ENCODE measurements at regions not wholly inside any gene's neighbourhood (a gene's known extent, or its start where the extent isn't known, plus 50 kb on each side); places are given as distances from the start of the nearest gene placed in this dataset.

DNA sequence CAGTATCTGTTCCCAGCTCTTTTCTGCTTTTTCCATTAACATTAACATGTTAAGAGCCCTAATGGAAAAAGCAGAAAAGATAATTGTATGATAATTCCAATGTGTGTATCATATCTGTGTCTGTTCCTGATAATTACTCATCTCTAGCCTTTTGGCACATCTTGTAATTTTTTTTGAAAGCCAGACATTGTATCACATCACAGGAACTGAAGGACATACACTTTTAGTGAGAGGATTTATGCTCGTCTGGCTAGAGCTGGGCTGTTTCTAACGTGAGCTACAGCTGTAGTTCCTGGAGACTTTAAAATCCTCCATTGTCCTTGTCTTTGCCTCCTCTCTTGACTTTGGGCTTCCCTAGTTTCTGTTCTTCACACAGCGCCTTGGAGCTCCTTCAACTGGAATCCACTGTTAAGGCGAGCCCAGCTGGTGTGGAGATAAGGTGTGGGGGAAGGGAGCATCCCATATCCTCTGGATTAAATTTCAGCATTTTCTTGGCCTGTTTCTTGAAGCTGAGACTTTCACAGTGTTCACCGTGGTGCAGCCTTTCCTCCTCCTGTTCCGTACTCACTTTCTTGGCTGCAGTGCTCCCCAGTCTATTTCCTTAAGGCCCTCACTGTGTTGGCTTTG, 211.5 kb downstream of the GALR1 start:
- H3K4me1 ChIP-seq: no peaks in the 10 kb centered on the region
- peaks cover 6% of the 10 kb centered on the region for H3K27me3 ChIP-seq (ENCODE audit: low read depth)
- no peak overlapping the region for H3K27ac ChIP-seq
- no peaks in the 10 kb centered on the region for H3K36me3 ChIP-seq
- no peak for DNase-seq
- no peak overlapping the region for H3K4me3 ChIP-seq
- TF ChIP-seq, protein P1, sequence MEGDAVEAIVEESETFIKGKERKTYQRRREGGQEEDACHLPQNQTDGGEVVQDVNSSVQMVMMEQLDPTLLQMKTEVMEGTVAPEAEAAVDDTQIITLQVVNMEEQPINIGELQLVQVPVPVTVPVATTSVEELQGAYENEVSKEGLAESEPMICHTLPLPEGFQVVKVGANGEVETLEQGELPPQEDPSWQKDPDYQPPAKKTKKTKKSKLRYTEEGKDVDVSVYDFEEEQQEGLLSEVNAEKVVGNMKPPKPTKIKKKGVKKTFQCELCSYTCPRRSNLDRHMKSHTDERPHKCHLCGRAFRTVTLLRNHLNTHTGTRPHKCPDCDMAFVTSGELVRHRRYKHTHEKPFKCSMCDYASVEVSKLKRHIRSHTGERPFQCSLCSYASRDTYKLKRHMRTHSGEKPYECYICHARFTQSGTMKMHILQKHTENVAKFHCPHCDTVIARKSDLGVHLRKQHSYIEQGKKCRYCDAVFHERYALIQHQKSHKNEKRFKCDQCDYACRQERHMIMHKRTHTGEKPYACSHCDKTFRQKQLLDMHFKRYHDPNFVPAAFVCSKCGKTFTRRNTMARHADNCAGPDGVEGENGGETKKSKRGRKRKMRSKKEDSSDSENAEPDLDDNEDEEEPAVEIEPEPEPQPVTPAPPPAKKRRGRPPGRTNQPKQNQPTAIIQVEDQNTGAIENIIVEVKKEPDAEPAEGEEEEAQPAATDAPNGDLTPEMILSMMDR (IDR thresholded peaks at IDR 0.05): no peak
- intact Hi-C loops (cut with DNase I): no loop called here
- ATAC-seq: no peak
- H3K9me3 ChIP-seq: no peaks in the 10 kb centered on the region

DNA sequence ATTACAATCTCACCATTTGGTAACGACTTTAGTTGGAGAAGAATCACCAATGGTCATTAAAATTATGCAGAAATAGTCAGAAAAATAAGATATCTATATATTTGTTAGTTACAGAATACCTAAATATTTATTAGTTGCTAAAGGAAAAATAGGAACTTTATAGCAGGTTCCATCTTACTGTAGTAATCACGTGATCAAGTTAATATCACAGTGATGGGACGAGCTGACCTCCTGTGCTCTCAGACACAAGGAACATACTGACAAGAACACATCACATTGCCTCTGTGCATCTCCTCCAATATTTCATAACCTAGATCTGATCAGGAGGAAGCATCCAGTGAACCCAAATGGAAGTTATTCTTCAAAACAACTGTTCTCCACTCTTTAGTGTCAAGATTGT, 215.3 kb downstream of the GALR1 start:
- intact Hi-C loops (cut with DNase I): no loop called here
- DNase-seq (no peak), ATAC-seq (no peak)
- no peaks in the 10 kb centered on the region for H3K4me1 ChIP-seq
- no peak overlapping the region for H3K4me3 ChIP-seq
- no peaks in the 10 kb centered on the region for H3K36me3 ChIP-seq
- H3K27me3 ChIP-seq (ENCODE audit: low read depth): peaks cover 6% of the 10 kb centered on the region
- H3K27ac ChIP-seq: no peak overlapping the region
- no peaks in the 10 kb centered on the region for H3K9me3 ChIP-seq
- TF ChIP-seq, protein P1 (IDR thresholded peaks at IDR 0.05): no peak

DNA sequence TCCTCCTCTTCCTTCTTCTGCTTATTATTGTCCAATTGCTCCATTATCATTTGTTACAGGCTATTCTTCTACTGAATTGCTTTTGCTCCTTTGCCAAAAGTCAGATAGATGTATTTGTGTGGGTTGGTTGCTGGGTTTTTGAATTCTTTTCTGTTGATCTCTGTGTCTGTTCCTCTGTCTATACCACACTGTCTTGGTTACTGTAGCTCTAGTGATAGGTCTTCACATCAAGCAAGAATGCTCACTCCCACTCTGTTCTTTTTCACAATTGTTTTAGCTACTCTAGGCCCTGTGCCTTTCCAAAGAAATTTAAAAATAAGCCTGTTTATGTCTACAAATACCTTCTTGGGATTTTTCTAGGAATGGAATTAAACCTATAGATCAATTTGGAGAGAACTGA, 217.2 kb downstream of the GALR1 start:
- TF ChIP-seq, protein P1 (IDR thresholded peaks at IDR 0.05): no peak
- ATAC-seq (no peak), DNase-seq (no peak)
- Histone ChIP-seq H3K4me1 (no peaks in the 10 kb centered on the region), H3K36me3 (no peaks in the 10 kb centered on the region), H3K4me3 (no peak overlapping the region), H3K27me3 (ENCODE audit: low read depth) (peaks cover 6% of the 10 kb centered on the region), H3K27ac (no peak overlapping the region), H3K9me3 (no peaks in the 10 kb centered on the region)
- intact Hi-C loops (cut with DNase I): no loop called here

DNA sequence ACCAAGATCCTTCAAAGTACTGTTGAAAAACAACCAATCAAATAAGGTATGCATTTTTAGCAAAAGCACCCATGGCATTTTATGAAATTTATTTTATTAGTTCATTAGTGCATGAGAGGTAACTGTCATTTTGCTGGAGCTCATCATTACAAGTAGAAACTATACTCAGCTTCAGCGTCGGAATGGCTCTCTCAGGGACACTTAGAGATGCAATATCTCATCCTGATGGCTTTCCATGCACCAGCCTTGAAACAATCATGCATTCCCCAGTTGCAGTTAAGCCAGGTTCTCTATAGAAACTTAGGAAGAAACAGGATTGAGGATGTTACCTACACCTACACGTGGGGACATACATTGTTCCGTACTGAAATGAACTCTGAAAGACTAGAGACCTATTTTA, 219.5 kb downstream of the GALR1 start:
- Histone ChIP-seq H3K9me3 (no peaks in the 10 kb centered on the region), H3K27me3 (ENCODE audit: low read depth) (no peaks in the 10 kb centered on the region), H3K27ac (no peak overlapping the region), H3K36me3 (no peaks in the 10 kb centered on the region), H3K4me3 (no peak overlapping the region), H3K4me1 (no peaks in the 10 kb centered on the region)
- DNase-seq (no peak), ATAC-seq (no peak)
- TF ChIP-seq, protein P1 (IDR thresholded peaks at IDR 0.05): no peak
- intact Hi-C loops (cut with DNase I): no loop called here

DNA sequence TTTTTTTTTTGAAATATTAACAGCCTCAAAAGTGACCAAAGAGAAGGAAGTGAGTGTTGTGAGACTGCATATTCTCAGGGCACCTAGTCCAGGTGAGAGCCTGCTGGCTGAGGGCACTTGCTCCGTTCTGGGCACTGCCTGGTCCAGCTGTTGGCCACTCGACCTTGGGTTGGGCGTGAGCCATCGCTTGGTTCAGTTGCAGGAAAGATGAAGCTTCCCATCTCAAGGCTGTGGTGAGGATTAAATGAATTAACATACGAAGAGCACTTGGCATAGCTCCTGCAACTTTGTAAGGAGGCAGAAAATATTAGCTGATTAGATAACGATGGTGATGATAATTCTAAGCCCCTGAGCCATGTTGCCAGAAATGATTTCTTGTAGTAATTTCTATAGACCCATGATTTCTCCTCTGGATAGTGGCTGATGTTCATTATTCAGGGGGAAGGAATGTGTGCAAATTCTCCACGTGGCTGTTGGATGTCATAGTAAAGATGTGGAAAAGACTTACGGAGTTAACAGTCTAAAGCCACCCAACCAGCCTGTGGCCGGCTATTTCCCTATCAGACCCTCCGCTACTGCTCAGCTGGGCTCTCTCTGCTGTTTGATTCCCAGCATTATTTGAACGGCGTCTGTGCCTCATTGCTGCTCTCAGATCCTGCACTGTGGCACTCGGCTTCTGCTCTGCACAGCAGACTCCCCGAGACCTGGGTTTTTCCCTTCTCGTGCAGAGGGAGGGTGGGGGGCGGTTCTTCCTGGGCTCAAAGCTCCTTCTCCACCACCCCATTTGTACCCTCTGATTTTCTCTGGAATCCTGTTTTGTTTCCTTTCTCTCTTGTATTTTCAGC, 221.1 kb downstream of the GALR1 start:
- ATAC-seq (no peak), DNase-seq (no peak)
- H3K36me3 ChIP-seq: no peaks in the 10 kb centered on the region
- no peak overlapping the region for H3K4me3 ChIP-seq
- no peak overlapping the region for H3K27ac ChIP-seq
- intact Hi-C loops (cut with DNase I): no loop called here
- H3K27me3 ChIP-seq (ENCODE audit: low read depth): no peaks in the 10 kb centered on the region
- TF ChIP-seq, protein P1 (IDR thresholded peaks at IDR 0.05): no peak
- no peaks in the 10 kb centered on the region for H3K4me1 ChIP-seq
- no peaks in the 10 kb centered on the region for H3K9me3 ChIP-seq

All from lower lobe of right lung (tissue), 2 donors.